ENCODE measurements at regions not wholly inside any gene's neighbourhood (a gene's known extent, or its start where the extent isn't known, plus 50 kb on each side); places are given as distances from the start of the nearest gene placed in this dataset.

- no peak for TF ChIP-seq FOSL1 (IDR thresholded peaks at IDR 0.05; ENCODE audit: insufficient read depth, low read depth, low read length)
- TF ChIP-seq JUN (IDR thresholded peaks at IDR 0.05; ENCODE audit: low read depth, low read length) = no peak
- no peak for TF ChIP-seq KDM1A (IDR thresholded peaks at IDR 0.05; ENCODE audit: borderline replicate concordance, low read length)
- no peak for TF ChIP-seq SP4 (IDR thresholded peaks at IDR 0.05; ENCODE audit: low read length)
- TF ChIP-seq CEBPB (IDR thresholded peaks at IDR 0.05; ENCODE audit: low read depth, low read length) = no peak
- TF ChIP-seq EZH2 (IDR thresholded peaks at IDR 0.05; ENCODE audit: low read depth, low read length, severe bottlenecking) = no peak
- no peak for TF ChIP-seq CTCF (IDR thresholded peaks at IDR 0.05; ENCODE audit: control extremely low read depth in 1 of 3, insufficient read depth in 1 of 3, low read depth in 1 of 3, low read length in 3 of 3)
- TF ChIP-seq BACH1 (IDR thresholded peaks at IDR 0.05; ENCODE audit: low read length) = no peak
- no peak for TF ChIP-seq POLR2A (IDR thresholded peaks at IDR 0.05; ENCODE audit: control extremely low read depth in 1 of 2, low read depth in 2 of 2, low read length in 2 of 2)
- TF ChIP-seq BCL11A (IDR thresholded peaks at IDR 0.05; ENCODE audit: low read depth in 2 of 2, low read length in 2 of 2) = no peak
- peak; percentile 71; the same call in 1 of the 2 replicates for TF ChIP-seq MAFK (IDR thresholded peaks at IDR 0.05; ENCODE audit: low read depth, low read length)
- no peak for TF ChIP-seq POLR2AphosphoS5 (IDR thresholded peaks at IDR 0.05; ENCODE audit: low read depth, low read length)
These were observed 403.5 kb downstream of the SHQ1 start for GRCh38 chr3:72444656-72445223.

Data from H1 (cell line).